ENCODE measurements at regions not wholly inside any gene's neighbourhood (a gene's known extent, or its start where the extent isn't known, plus 50 kb on each side); places are given as distances from the start of the nearest gene placed in this dataset.
"Not testable (repeated sequence)": the region's sequence is repeated elsewhere in the genome, so short reads cannot be mapped to it uniquely, and the experiment has no call there.

DNA sequence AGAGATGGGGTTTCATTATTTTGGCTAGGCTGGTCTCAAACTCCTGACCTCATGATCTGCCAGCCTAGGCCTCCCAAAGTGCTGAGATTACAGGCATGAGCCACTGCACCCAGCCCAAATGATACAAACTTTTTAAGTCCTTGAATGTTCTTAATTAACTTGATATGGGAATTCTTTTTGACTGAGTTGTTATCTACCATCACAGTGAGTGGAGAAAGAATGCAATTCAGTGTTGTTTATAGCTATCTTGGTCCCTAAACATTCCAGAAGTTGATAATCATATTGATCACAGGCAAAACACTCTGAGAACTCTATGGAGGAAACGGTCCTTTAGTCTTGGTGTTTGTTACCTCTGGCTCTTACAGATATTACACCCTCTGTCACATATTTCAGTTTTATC is 1072.5 kb downstream of the SUCLG1 start:
- no peak for DNase-seq (ENCODE audit: low spot score)

DNA sequence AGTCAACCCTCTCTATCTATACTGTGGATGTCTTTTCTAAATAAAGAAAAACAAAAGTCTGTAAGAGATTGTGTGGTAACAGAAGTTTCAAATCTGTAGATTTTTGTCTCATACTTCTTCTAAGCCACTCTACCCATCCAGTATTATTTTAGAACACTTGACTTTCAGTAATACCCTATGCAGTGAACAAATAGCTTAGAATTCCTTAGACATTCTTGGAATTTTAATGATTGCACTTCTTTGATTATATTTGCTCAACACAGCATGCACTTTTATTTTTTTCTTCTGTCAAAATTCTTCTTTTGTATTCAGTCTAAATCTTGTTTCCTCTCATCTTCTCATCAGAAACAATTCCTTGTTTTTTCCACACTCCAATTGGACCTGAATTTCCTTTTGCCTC is 1080.2 kb downstream of the SUCLG1 start:
- no peak for DNase-seq (ENCODE audit: low spot score)

DNA sequence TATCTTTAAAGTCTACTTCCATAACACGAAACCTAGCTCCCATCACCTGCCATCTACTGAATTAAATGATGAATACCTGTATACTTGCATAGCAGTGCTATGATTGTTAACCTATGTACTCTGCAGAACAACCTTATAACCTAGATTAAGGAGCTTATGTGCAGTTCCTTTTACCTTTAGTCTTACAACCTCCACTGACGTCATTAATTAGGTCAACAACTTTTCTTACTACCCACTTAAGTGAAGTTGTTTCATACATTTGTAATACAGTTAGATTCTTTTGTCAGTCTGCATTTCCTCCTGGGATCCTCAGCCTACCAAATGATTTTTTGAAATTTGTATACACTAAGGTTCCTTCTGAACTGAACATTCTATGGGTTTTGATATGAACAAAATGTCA is 1082.3 kb downstream of the SUCLG1 start:
- DNase-seq (ENCODE audit: low spot score): no peak

DNA sequence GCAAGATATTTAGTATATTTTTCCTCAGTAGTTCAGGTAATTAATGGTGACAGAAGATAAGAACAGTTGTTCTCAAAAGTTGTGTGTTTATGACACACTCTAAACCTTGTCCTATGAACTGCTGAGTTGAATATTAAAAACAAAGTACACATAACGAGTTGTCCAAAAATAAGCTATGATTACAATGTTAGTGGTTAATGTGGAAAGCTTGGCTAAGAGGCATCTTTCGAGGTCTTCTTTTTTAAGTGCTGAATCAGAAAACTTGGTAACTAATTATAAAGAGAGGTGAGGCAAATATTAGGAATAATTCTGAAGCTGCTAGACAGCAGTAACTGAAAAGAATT is 1088.7 kb downstream of the SUCLG1 start:
- no peak for DNase-seq (ENCODE audit: low spot score)

DNA sequence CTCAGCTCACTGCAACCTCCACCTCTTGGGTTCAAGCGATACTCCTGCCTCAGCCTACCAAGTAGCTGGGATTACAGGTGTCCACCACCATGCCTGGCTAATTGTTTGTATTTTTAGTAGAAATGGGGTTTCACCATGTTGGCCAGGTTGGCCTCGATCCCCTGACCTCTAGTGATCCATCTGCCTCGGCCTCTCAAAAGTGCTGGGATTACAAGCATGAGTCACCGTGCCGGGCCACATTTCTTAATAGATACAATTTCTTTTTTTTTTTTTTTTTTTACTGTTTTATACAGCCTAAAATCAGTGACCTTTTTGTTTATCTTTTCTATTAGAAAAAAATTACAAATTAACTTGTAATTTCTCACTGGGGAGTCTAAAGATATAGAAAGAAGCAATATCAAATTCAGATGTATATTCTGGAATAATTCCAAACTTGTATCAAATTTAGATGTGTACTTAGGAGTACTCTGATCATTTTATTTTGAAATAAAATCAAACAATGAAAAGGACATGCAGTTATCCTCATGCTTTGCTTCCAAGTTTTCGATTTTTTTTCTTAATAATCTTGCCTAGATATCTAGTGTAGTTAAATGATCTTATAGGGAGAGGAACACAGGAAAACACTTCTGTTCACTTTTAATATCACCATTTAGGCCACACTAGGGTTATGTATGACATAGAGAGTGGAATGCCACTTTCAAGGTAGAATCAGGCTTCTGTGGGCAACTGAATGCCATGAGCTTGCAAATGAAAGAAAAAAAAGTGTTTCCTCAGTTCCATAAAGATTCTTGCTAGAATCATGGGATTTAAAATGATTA is 1089.3 kb downstream of the SUCLG1 start:
- no peak for DNase-seq (ENCODE audit: low spot score)

DNA sequence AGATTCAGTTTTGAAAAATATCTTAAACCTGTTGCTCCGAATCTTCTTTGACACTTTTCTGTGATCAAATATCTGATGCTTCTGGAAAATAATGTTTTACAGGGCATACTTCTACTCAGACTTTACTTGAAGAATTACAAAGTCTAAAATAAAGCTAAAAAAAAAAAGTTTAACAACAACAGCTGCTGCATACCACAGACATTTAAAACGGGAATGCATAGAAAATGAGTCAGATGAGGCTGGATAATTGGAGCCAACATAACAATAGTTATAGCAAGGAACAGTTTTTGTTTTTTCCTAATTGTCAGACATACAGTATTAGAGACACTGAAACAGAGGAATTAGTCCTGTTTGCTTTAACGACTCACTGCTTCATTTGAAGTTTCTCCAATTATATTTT is 1090.2 kb downstream of the SUCLG1 start:
- no peak for DNase-seq (ENCODE audit: low spot score)

DNA sequence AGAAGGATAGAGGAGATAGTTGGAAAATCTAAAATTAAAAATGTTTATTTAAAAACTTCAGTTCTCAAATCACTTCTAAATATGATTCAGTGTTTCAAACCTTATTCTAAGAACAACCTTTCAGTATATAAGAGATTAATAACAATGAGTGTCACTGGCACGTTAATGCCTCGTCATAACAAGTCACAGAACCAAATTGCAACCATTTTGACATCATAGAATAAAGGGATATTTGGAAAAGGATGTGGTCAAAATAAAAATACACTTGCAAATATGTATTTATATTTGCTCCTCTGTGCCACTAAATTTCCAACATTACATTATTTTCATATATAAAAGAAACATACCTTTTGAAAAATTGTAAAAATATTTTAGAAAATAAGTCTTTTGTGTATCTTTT is 1090.6 kb downstream of the SUCLG1 start:
- no peak for DNase-seq (ENCODE audit: low spot score)

DNA sequence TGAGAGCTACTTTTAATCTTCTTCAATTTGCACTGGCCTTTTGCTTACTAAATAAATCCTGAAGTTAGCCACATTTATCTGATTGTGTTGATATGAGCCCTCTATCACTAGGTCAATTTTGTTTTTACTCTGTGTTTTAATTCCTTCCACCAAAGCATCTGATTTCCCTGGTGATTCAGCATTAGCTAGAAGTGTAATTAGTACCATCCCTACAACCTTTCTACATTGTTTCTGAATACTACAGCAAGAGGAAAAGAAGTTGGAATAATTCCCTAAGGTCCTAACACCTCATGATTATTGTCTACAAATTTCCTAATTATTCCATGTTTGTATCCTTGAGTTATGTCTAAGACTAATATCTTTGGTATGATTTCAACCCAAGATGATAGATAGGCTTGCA is 1093.6 kb downstream of the SUCLG1 start:
- DNase-seq (ENCODE audit: low spot score): no peak

DNA sequence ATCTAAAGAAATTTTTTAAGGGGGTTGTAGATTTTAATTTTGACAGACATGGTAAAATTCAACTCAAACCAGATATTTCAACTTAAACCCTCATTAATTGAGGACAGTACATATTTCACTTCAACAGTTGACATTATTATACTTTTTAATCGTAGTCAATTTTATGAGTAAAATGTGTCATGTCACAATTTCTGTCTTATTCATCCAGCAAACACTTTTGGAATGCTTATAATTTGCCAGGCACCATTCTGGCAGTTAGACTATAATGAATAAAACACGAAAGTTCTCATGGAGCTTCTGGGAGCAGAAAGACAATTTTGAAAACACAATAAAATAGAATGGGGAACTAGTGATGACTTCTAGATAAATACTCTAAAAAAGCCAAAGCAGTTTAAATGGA is 1094.8 kb downstream of the SUCLG1 start:
- no peak for DNase-seq (ENCODE audit: low spot score)

DNA sequence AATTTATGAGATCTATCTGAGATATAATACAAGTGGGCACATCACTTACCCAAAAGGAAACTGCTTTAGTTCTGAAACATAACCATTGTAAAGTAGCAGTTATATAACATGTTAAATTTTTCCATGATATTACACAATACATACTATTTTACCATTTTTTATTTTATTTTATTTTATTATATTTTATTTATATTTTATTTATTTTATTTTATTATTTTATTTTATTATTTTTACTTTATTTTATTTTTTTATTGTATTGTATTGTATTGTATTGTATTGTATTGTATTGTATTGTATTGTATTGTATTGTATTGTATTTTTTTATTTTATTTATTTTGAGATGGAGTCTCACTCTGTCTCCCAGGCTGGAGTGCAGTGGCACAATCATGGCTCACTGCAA is 1095.9 kb downstream of the SUCLG1 start:
- not testable (repeated sequence) for DNase-seq (ENCODE audit: low spot score)

DNA sequence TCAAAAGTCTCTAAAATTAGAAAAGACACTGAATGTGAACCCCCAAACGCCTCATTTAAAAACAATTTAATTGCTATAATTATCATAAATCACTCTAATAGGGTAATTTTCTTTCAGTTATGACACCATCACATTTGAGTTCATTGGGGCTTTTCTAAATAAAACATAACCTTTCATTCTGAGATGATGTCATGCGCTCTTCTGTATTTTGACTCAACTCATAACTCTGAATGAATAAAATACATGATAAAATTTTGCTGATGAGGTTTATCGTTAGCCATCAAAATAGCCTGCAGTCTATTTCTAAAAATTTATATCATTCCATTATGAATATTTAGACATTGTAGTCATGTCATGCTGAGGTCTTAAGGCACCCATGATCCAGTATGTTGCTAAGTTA is 1099.7 kb downstream of the SUCLG1 start:
- DNase-seq (ENCODE audit: low spot score): no peak

DNA sequence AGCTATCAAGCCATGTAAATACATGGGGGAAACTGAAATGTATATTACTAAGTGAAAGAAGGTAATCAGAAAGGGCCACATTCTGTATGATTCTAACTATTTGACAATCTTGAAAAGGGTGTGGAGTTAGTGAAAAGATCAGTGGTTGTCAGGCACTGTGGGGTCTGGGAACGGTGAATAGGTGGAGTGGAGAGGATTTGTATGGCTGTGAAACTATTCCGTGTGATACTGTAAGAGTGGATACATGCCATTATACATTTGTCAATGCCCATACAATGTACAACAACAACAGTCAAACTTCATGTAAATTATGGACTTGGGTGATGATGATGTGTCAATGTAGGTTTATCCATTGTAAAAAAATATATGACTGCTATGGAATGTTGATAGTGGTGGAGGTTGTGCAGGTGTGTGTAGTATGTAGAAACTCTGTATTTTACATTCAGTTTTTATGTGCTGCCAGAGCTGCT is 1116.2 kb downstream of the SUCLG1 start:
- no peak for DNase-seq (ENCODE audit: low spot score)

DNA sequence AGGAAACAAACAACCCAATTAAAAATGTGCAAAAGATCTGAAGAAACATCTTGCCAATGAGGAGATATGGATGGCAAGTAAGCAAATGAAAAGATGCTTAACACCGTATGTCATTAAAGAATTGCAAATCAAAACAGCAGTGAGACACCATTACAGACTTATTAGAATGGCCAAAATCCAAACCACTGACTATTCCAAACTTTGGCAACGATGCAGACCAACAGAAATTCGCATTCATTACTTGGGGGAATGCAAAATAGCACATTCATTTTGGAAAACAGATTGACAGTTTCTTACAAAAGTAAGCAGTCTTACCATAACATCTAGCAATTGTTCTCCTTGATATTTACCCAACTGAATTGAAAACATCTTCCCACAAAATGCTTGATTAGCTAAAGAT is 1118.7 kb downstream of the SUCLG1 start:
- no peak for DNase-seq (ENCODE audit: low spot score)

DNA sequence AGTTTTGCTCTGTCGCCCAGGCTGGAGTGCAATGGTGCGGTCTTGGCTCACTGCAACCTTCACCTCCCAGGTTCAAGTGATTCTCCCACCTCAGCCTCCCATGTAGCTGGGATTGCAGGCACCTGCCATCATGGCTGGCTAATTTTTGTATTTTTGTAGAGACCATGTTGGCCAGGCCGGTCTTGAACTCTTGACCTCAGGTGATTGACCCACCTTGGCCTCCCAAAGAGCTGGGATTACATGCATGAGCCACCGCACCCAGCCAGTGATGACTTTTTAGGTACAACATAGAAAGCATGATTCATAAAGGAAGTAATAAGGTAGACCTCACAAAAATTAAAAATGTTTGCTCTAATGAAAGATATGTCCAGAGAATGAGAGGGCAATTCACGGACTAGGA is 1119.1 kb downstream of the SUCLG1 start:
- DNase-seq (ENCODE audit: low spot score): not testable (repeated sequence)

DNA sequence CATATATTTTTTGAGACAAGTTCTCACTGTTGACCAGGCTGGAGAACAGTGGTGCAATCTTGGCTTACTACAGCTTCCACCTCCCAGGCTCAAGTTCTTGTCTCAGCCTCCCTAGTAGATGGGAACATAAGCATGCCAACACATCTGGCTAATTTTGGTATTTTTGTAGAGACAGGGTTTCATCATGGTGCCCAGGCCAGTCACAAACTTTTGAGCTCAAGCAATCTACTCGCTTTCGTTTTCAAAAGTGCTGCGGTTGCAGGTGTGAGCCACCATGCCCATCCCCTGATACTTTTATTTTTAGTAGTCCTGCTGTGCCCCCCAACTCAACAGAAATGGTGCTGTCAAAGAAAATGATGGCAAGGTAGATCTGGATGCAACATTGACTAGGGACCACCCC is 1127.3 kb downstream of the SUCLG1 start:
- no peak for DNase-seq (ENCODE audit: low spot score)

DNA sequence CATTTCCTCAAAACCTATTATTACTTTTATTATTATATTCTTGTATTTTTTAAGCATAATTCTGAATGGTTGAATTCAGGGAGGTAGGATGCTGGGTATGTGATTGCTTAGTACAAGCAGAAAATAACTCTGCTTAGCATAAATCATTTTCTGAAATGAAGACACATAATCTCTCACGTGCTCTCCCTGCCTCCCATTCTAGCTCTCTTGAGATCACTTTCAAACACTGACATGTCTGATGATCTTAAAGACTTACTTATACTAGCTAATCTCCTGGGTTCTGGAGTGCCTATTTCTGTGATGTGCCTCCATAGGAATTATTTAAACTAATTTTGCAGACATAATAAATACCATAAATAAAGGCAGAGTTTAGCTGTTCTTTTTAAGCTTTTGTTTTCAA is 1136.0 kb downstream of the SUCLG1 start:
- DNase-seq (ENCODE audit: low spot score): no peak

DNA sequence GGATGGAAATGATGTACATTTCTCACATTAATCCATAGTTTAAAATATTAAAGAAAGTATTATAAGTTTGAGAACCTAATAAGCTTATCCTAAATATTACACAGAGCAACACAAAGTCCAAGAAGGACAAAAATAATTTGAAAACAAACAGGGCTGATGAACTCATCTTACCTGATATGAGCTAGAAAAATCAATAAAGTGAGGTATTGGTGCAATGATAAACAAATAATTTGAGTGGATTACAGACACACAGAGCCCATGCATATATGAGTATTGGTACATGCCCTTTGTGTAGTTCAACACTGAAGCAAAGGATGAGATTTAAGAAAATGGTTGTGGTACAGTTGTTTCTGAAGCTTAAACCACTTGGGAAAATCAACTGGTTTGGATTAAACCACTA is 1139.0 kb downstream of the SUCLG1 start:
- DNase-seq (ENCODE audit: low spot score): no peak

DNA sequence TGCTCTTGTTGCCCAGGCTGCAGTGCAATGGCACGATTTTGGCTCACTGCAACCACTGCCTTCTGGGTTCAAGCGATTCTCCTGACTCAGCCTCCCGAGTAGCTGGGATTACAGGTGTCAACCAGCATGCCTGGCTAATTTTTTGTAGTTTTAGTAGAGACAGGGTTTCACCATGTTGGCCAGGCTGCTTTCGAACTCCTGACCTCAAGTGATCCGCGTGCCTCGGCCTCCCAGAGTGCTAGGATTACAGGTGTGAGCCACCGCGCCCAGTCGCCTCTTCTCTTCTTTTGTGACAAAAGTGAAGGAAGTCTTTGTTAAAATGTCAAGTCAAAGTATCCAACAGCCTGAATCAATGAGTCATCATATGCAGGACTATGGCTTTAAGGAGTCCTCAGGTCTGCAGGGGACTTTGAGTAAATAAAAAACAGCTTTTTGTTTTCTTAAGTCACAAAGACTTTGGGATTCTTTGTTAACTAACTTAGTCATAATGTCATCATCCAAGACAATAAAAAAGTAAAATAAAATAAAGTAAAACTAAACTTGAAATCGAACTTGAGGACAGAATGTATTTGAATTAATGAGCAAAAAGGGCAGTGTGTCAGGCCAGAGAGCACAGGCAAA is 1153.2 kb downstream of the SUCLG1 start:
- DNase-seq (ENCODE audit: low spot score): no peak

DNA sequence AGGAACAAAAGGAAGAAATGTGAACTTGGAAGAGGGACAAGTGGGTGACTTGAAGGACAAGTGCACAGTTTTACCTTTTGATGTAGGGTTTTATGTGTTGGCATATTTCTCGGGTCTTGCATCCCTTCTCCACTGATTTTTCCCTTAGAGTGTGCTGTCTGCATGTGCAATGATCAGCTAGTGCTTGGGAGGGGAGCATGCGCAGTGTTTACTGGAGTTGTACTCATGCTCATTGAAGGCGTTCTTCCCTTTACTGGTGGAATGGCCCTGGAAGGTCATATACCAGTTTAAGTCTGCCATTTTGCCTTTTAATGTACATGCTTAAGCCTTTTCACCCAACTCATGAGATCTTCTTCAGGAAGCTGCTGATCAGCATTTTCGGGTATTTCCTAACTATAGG is 1168.0 kb downstream of the SUCLG1 start:
- no peak for DNase-seq (ENCODE audit: low spot score)

DNA sequence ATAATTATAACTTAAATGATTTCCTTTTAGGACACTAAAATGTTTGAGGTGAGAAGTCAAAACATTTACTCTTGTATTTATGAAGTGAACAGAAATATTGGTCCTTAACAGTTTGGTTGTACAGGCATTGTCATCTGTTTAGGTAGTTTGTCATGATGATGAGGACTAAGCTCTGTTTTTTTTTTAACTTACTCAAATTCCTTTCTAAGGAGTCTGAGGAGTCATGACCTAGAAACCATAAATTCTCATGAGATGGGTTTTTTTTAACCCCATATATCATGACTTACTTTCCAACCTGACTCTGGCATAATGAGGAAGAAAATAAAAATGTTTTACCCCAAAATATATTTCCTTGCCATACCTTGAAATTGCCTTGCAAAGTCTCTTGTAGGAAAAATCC is 1176.2 kb downstream of the SUCLG1 start:
- no peak for DNase-seq (ENCODE audit: low spot score)

DNA sequence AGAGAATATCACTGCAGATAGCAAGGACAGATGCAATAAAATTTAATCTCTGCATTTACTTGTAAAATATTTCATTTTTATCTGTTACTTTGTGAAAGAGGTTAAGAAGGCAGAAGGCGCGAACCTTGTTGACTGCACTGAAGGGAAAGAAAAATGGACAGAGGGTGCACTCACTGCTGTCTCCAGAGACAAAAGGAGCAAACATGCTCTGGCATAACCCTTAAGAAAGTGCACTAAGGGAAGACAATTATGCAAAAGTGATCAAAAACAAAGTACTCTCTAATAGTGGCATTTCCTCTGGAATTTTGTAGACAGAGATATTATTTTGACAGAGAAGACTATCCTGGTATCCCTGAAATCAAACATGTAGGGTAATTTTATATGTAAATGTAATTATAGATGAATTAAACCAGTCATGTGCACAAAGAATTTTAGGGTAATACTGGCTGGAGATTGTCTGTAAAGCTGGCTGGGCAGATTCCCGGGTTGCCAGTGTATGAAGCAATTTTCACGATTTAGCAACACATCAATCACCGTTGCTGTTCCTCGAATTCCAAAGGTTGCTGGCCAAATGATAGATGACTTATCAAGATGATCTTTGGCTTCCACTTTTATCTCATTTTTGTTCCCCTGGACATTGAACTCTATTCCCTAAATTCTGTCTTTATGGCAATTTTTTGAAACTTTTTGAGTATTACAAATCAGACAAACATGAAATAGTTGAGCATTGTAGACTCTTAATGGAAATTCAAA is 1176.9 kb downstream of the SUCLG1 start:
- no peak for DNase-seq (ENCODE audit: low spot score)

DNA sequence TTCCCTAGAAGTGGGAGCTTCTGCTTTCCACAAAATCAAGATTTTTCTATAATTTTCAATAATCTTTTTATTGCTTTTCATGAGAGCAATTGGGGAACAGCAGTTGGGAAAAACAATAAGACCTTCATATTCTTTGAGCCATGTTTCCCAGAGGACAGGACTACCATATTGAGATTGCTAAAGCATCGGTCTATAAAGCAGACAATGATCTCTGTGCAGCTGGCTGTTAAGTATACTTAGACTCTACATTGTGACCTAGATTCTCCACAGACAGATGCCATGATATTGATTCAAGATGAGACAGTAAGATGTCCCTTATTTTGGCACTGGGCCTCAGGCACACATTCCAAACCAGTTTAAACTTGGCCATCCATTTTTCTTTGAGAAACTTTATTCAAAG is 1178.7 kb downstream of the SUCLG1 start:
- DNase-seq (ENCODE audit: low spot score): no peak

DNA sequence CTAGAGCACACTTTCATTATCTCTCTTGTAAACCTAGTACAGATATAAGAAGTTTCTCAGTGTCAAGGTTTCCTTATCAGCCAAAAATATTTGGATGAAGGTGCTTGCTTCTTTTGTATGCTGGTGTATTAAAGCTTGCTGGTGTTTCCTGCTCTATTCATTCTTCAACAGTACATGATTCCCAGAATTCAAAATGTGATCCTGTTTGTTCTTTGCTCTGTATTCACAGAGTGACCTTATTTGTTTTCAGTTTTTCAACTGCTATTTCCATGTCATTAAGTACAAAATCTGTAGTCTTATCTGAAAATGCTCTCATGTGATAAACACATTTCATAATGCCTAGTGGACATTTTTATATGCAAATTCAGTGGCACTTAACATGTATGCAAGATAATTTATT is 1185.8 kb downstream of the SUCLG1 start:
- no peak for DNase-seq (ENCODE audit: low spot score)

Measured in hematopoietic multipotent progenitor cell treated with erythropoietin and hydrocortisone succinate and interleukin-3 and kit ligand, for 15 days (in vitro differentiated cells).